Coronary artery (tissue), 2 donors: ENCODE measurements at regions not wholly inside any gene's neighbourhood (a gene's known extent, or its start where the extent isn't known, plus 50 kb on each side); places are given as distances from the start of the nearest gene placed in this dataset.

Source experiments
- DNase-seq: peaks from one replicate; pipeline ENCODE4 v3.0.0-alpha.2; 2017; ENCODE audit warnings: low spot score
- H3K27ac ChIP-seq, 2 donors: fragments of 200-600 bp; sonication (generic); one replicate each; pipeline ENCODE4 v1.5.1; 2016 to 2019
- H3K4me3 ChIP-seq: fragments of 200-600 bp; sonication (generic); 2 replicates; pipeline ENCODE4 v1.5.1; 2016; ENCODE audit warnings: mild to moderate bottlenecking, moderate library complexity
- CTCF ChIP-seq: fragments of 200-600 bp; sonication (generic); IDR thresholded peaks from one replicate; pipeline ENCODE4 v1.5.1; 2019; ENCODE audit warnings: antibody characterized with exemption

- Histone ChIP-seq H3K4me3 (no peak overlapping the region), H3K27ac (no peak overlapping the region)
- no peak for TF ChIP-seq CTCF
- DNase-seq = no peak
These were observed 269.0 kb downstream of the COL12A1 start for GRCh38 chr6:74936886-74937285.

GRCh38 chr6:74932232-74932888 is 273.5 kb downstream of the COL12A1 start:
- no peak for TF ChIP-seq CTCF
- Histone ChIP-seq H3K4me3 (no peak overlapping the region), H3K27ac (peak overlapping the region in 1 of 2 donors; percentile 69)
- DNase-seq = no peak

DNA sequence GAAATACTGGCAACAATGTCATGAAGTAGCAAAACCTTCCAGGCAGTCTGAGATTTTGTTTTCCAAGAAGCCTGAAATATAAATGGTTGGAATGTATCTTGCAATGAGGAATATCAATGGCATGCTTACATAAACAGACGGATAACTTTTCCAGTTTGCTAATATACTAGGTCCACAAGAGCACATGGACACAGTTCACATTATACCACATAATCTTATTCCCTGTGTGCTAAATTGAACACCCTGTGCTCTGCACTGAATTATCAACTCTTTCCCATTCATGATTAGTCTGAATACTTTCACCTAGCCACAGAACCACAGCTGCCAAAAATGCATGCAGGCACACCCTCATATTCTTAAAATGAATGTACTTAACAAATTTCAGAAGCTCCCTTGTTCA is 274.3 kb downstream of the COL12A1 start:
- Histone ChIP-seq H3K27ac (peak overlapping the region in 1 of 2 donors; percentile 69), H3K4me3 (no peak overlapping the region)
- TF ChIP-seq CTCF = no peak
- DNase-seq = no peak

DNA sequence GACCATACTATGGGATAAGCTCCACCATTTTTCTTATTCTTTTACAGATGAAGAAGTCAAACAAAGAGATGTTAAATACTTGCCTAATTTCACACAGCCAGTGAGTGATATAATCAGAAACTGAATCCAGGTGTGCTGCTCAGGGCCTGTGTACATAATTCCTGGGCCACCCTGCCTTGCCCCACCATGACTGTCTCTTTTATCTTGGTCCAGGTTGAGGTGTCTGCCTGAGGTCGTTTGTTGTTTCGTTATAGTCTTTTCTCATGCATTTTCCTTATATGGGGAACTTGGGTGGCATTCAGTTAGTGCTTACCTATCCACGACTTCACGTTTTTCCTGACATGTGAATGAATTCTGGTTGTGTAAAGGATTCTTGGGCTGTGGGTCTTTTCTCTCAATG is 277.6 kb downstream of the COL12A1 start:
- Histone ChIP-seq H3K4me3 (no peak overlapping the region), H3K27ac (no peak overlapping the region)
- TF ChIP-seq CTCF = no peak
- no peak for DNase-seq

- TF ChIP-seq CTCF = no peak
- H3K4me3 ChIP-seq = no peak overlapping the region
- no peak for DNase-seq
These were observed 278.6 kb downstream of the COL12A1 start for GRCh38 chr6:74927299-74927698.

DNA sequence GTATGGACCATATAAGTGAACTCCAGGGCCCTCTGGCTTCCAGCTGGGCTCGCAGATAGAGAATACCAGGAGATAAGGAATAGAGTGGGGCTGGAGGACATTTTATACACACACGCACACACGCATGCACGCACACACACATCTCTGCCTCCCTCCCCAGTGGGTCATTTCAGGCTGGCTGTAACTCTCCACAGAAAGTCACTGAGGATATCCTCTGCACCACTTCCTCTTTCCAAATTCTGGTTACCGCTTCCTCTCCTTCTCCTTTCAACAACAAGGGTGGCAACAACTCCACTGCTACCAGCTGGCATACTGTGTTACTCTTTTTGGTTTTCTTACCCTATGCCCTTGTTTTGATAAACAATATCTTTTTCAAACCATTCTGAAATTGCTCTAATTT is 280.2 kb downstream of the COL12A1 start:
- TF ChIP-seq CTCF = no peak
- no peak overlapping the region for H3K27ac ChIP-seq
- no peak for DNase-seq
- no peak overlapping the region for H3K4me3 ChIP-seq

More at GRCh38 chr6:74927299-74927698, 278.6 kb downstream of the COL12A1 start:
- H3K27ac ChIP-seq = no peak overlapping the region

GRCh38 chr6:74914888-74915287 is 291.0 kb downstream of the COL12A1 start:
- Histone ChIP-seq H3K4me3 (no peak overlapping the region), H3K27ac (no peak overlapping the region)
- no peak for TF ChIP-seq CTCF
- DNase-seq = no peak
